HCT116 (cell line): ENCODE measurements at regions not wholly inside any gene's neighbourhood (a gene's known extent, or its start where the extent isn't known, plus 50 kb on each side); places are given as distances from the start of the nearest gene placed in this dataset.

Experiments used
- ATAC-seq: fragments of 200-7000 bp; cut with Tn5 transposase; 2 replicates; pipeline ENCODE4 v1.9.1; 2020; ENCODE audit warnings: mild to moderate bottlenecking, moderate library complexity
- BruUV-seq: library from RNA; stranded (reverse); fragments of 400-500 nt; replicated peaks from 2 replicates; lab custom pipeline; 2021; lab: Mats Ljungman, UMichigan
- CTCF ChIA-PET: fragments of 300-600 bp; sonication (Branson Sonifier 250); formaldehyde crosslinking; loops from one replicate; lab custom pipeline; 2021; ENCODE audit warnings: antibody characterized with exemption; lab: Charles Lee
- POLR2A ChIA-PET: fragments of 300-600, 350-600 bp; sonication (Branson Sonifier 250); formaldehyde crosslinking; loops from one replicate; lab custom pipeline; 2021; ENCODE audit warnings: antibody characterized with exemption; lab: Charles Lee
- RAD21 ChIA-PET, 2 experiments: fragments of 300-600 bp; sonication (Branson Sonifier 250); formaldehyde crosslinking; loops; one replicate each; lab custom pipeline; 2023; ENCODE audit warnings: low total read pairs in 2 of 2; ENCODE audit not compliant: uncharacterized antibody in 2 of 2, unreplicated experiment in 2 of 2, low non-redundant PET in 1 of 2; lab: Charles Lee
- DNase-seq: peaks from one replicate; pipeline ENCODE4 v3.0.0-alpha.2; 2010; ENCODE audit warnings: low read depth, low spot score
- H2AFZ ChIP-seq: fragments of 200-600 bp; shearing (Covaris generic), sonication (generic); 2 replicates; pipeline ENCODE4 v1.6.1; 2017; ENCODE audit warnings: low read depth, mixed run types, mixed read lengths, antibody characterized with exemption, low read length; ENCODE audit not compliant: poor library complexity, severe bottlenecking
- H3K27ac ChIP-seq: 2 replicates; pipeline ENCODE4 v1.5.1; 2012; ENCODE audit warnings: low read depth, low read length
- H3K27me3 ChIP-seq: fragments of 200-600 bp; sonication (generic); 2 replicates; pipeline ENCODE4 v1.6.1; 2016; ENCODE audit warnings: mixed run types, low read length, mixed read lengths; ENCODE audit not compliant: insufficient read depth
- H3K36me3 ChIP-seq, 2 experiments: fragments of 200-500 bp in 1 of 2; fragments of 200-600 bp in 1 of 2; sonication (Bioruptor generic) in 1 of 2; sonication (generic) in 1 of 2; 2 replicates each; pipeline versions ENCODE4 v1.5.1 to v1.6.1; 2014 to 2016; ENCODE audit warnings: low read length in 2 of 2, inconsistent platforms in 1 of 2, mixed read lengths in 1 of 2, mixed run types in 1 of 2; ENCODE audit not compliant: insufficient read depth in 2 of 2, control insufficient read depth in 1 of 2
- H3K4me1 ChIP-seq, 2 experiments: fragments of 200-600 bp in 1 of 2; sonication (generic) in 1 of 2; 2 replicates each; pipeline versions ENCODE4 v1.5.1 to v1.6.1; 2012 to 2017; ENCODE audit warnings: low read length in 2 of 2, inconsistent platforms in 1 of 2, mild to moderate bottlenecking in 1 of 2, mixed read lengths in 1 of 2, mixed run types in 1 of 2, moderate library complexity in 1 of 2; ENCODE audit not compliant: insufficient read depth in 2 of 2, control insufficient read depth in 1 of 2
- H3K4me2 ChIP-seq: fragments of 200-600 bp; sonication (generic); 2 replicates; pipeline ENCODE4 v1.6.1; 2017; ENCODE audit warnings: mixed run types, low read length, mixed read lengths
- H3K4me3 ChIP-seq, 2 experiments: fragments of 200-600 bp in 1 of 2; sonication (generic) in 1 of 2; replicated peaks in 1 of 2; 2 replicates each; pipeline ENCODE4 v1.5.1; 2011 to 2016; ENCODE audit warnings: low read length in 2 of 2, control low read depth in 1 of 2, low read depth in 1 of 2, mild to moderate bottlenecking in 1 of 2, mixed read lengths in 1 of 2, mixed run types in 1 of 2
- H3K79me2 ChIP-seq: fragments of 200-600 bp; sonication (generic); 2 replicates; pipeline ENCODE4 v1.6.1; 2017; ENCODE audit warnings: mild to moderate bottlenecking, mixed run types, low read length, moderate library complexity, mixed read lengths; ENCODE audit not compliant: insufficient read depth
- H3K9ac ChIP-seq: fragments of 200-600 bp; sonication (generic); 2 replicates; pipeline ENCODE4 v1.6.1; 2016; ENCODE audit warnings: low read length, mixed read lengths
- H3K9me2 ChIP-seq: fragments of 200-600 bp; sonication (generic), shearing (Covaris generic); 2 replicates; pipeline ENCODE4 v1.6.1; 2017; ENCODE audit warnings: mixed run types, mild to moderate bottlenecking, moderate library complexity; ENCODE audit not compliant: insufficient read depth
- H3K9me3 ChIP-seq, 2 experiments: fragments of 200-500 bp in 1 of 2; fragments of 200-600 bp in 1 of 2; sonication (Bioruptor generic) in 1 of 2; sonication (generic) in 1 of 2; 2 replicates each; pipeline ENCODE4 v1.6.1; 2014 to 2017; ENCODE audit warnings: low read length in 2 of 2, mixed read lengths in 2 of 2, inconsistent platforms in 1 of 2, low read depth in 1 of 2, mild to moderate bottlenecking in 1 of 2, mixed run types in 1 of 2, moderate library complexity in 1 of 2; ENCODE audit not compliant: control insufficient read depth in 1 of 2, insufficient read depth in 1 of 2
- H4K20me1 ChIP-seq: fragments of 200-600 bp; sonication (generic), shearing (Covaris generic); 2 replicates; pipeline ENCODE4 v1.6.1; 2017; ENCODE audit warnings: mixed run types, mild to moderate bottlenecking, moderate library complexity; ENCODE audit not compliant: insufficient read depth
- CBX3 ChIP-seq: IDR thresholded peaks from 2 replicates; pipeline ENCODE4 v1.6.1; 2012; ENCODE audit warnings: low read depth
- EGR1 ChIP-seq: IDR thresholded peaks from 2 replicates; pipeline ENCODE4 v1.6.1; 2012; ENCODE audit warnings: low read depth
- ELF1 ChIP-seq: IDR thresholded peaks from 2 replicates; pipeline ENCODE4 v1.6.1; 2012; ENCODE audit warnings: low read depth, borderline replicate concordance
- EZH2 ChIP-seq: fragments of 200-600 bp; sonication (generic); IDR thresholded peaks from 2 replicates; pipeline ENCODE4 v1.6.1; 2017; ENCODE audit warnings: antibody characterized with exemption, mixed run types
- EZH2phosphoT487 ChIP-seq: fragments of 200-600 bp; IDR thresholded peaks from 2 replicates; pipeline ENCODE4 v1.6.1; 2018; ENCODE audit warnings: antibody characterized with exemption, borderline replicate concordance
- FOSL1 ChIP-seq: IDR thresholded peaks from 2 replicates; pipeline ENCODE4 v1.6.1; 2012; ENCODE audit warnings: low read depth
- POLR2AphosphoS5 ChIP-seq: IDR thresholded peaks from 2 replicates; pipeline ENCODE4 v1.6.1; 2011; ENCODE audit warnings: mild to moderate bottlenecking, low read depth, low read length, moderate library complexity
- SIN3A ChIP-seq: IDR thresholded peaks from 2 replicates; pipeline ENCODE4 v1.6.1; 2012; ENCODE audit warnings: low read depth
- SRF ChIP-seq: IDR thresholded peaks from 2 replicates; pipeline ENCODE4 v1.6.1; 2012; ENCODE audit warnings: low read depth
- TCF7L2 ChIP-seq: IDR thresholded peaks from 2 replicates; pipeline ENCODE4 v1.7.0; 2011; ENCODE audit warnings: borderline replicate concordance, inconsistent platforms; ENCODE audit not compliant: insufficient read depth, insufficient read length; ENCODE audit errors: extremely low read depth
- ZNF274 ChIP-seq: fragments of 200-500 bp; sonication (Bioruptor generic); IDR thresholded peaks from 2 replicates; pipeline ENCODE4 v1.6.1; 2014; ENCODE audit warnings: mild to moderate bottlenecking, low read depth, low read length, inconsistent platforms
- intact Hi-C: fragments of 100-400 bp; cut with micrococcal nuclease; formaldehyde crosslinking; loops from 2 replicates; pipeline ENCODE4 v1.10.0; 2022
- TF ChIP-seq, protein P1 (sequence below): IDR thresholded peaks from 2 replicates; pipeline ENCODE4 v1.6.1; 2012
- TF ChIP-seq, protein P2 (sequence below): IDR thresholded peaks from 2 replicates; pipeline ENCODE4 v1.6.1; 2012

DNA sequence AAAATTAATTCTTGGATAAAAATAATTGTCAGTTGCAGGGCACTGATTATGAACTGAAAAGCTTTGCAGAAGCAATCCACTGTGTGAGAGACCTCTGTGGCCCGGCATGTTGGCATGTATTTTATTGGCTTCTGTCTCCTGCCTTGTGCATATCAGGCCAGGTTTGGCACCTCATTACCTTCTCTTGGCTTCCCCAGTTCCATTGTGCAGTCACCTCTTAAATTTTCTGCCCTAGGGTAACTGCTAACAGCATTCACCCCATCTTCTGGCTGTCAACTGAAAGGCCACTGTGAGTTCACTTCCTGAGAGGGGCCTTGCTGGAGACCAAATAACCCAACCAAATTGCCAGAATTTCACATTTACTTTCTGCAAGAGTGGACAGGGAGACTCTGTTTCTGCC, 92.7 kb upstream of the RARB start:
- no peaks in the 10 kb centered on the region for H4K20me1 ChIP-seq
- H3K9ac ChIP-seq, result no peak overlapping the region
- H3K4me1 ChIP-seq, result no peaks in the 10 kb centered on the region
- ChIA-PET CTCF (no interaction called here), RAD21 (no interaction called here), POLR2A (no interaction called here)
- H3K27ac ChIP-seq, result no peak overlapping the region
- peaks cover 13% of the 10 kb centered on the region; the same call in 1 of the 2 replicates for H3K27me3 ChIP-seq
- H3K9me3 ChIP-seq, result no peaks in the 10 kb centered on the region
- H3K36me3 ChIP-seq, result no peaks in the 10 kb centered on the region
- TF ChIP-seq EZH2 (no peak), TCF7L2 (no peak), POLR2AphosphoS5 (no peak), EZH2phosphoT487 (no peak), CBX3 (no peak), SIN3A (no peak), FOSL1 (no peak), ELF1 (no peak), ZNF274 (no peak), SRF (no peak), EGR1 (no peak)
- TF ChIP-seq, protein P1, sequence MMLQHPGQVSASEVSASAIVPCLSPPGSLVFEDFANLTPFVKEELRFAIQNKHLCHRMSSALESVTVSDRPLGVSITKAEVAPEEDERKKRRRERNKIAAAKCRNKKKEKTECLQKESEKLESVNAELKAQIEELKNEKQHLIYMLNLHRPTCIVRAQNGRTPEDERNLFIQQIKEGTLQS, result no peak
- TF ChIP-seq, protein P2, sequence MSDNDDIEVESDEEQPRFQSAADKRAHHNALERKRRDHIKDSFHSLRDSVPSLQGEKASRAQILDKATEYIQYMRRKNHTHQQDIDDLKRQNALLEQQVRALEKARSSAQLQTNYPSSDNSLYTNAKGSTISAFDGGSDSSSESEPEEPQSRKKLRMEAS, result no peak
- intact Hi-C loops, result no loop called here
- ATAC-seq (no peak), DNase-seq (no peak)
- H2AFZ ChIP-seq, result no peak overlapping the region
- no peaks in the 10 kb centered on the region for H3K79me2 ChIP-seq
- no peak overlapping the region for H3K4me2 ChIP-seq
- no peak overlapping the region for H3K4me3 ChIP-seq
- BruUV-seq, result no TSS peak
- no peaks in the 10 kb centered on the region for H3K9me2 ChIP-seq
